K562 (cell line): ENCODE measurements at regions not wholly inside any gene's neighbourhood (a gene's known extent, or its start where the extent isn't known, plus 50 kb on each side); places are given as distances from the start of the nearest gene placed in this dataset.

Source experiments
- CTCF ChIP-seq, 3 experiments: IDR thresholded peaks in 2 of 3; conservative IDR thresholded peaks in 1 of 3; 2 replicates each; pipeline ENCODE4 v1.5.1; 2011 to 2012; ENCODE audit warnings: low read length in 3 of 3, mild to moderate bottlenecking in 3 of 3, control low read depth in 2 of 3, improper control_type of control experiment in 1 of 3, inconsistent platforms in 1 of 3, low read depth in 1 of 3, mixed read lengths in 1 of 3, moderate library complexity in 1 of 3; ENCODE audit not compliant: insufficient read depth in 2 of 3
- RAD21 ChIP-seq, 2 experiments: fragments of 250-450 bp in 1 of 2; fragments of 450-650 bp in 1 of 2; sonication (Bioruptor Pico) in 1 of 2; formaldehyde crosslinking in 1 of 2; IDR thresholded peaks in 1 of 2; conservative IDR thresholded peaks in 1 of 2; 2 replicates each; pipeline versions ENCODE4 v1.4.0 to v1.8.0; 2020 to 2022; ENCODE audit warnings: mild to moderate bottlenecking in 2 of 2, moderate library complexity in 1 of 2
- SRF ChIP-seq, 2 experiments: fragments of 250-450, 450-650 bp in 1 of 2; sonication (Bioruptor Pico) in 1 of 2; sonication (generic) in 1 of 2; formaldehyde crosslinking; IDR thresholded peaks; 2 replicates each; pipeline versions ENCODE4 v1.5.0 to v1.5.1; 2020 to 2022; ENCODE audit warnings: mild to moderate bottlenecking in 1 of 2, missing genetic modification reagents in 1 of 2

GRCh38 chr1:99527545-99527944, 118.4 kb upstream of the PALMD start:
- TF ChIP-seq SRF (CRISPR knock-in tag; IDR thresholded peaks at IDR 0.05) (no peak), CTCF (IDR thresholded peaks at IDR 0.05 in 2 of 3, conservative IDR thresholded peaks at IDR 0.05 in 1 of 3; ENCODE audit: insufficient read depth in 2 of 3, low read depth in 1 of 3, low read length in 3 of 3) (no peak), RAD21 (CRISPR knock-in tag; conservative IDR thresholded peaks at IDR 0.05 in 1 of 2, IDR thresholded peaks at IDR 0.05 in 1 of 2) (no peak)
